ENCODE measurements at regions not wholly inside any gene's neighbourhood (a gene's known extent, or its start where the extent isn't known, plus 50 kb on each side); places are given as distances from the start of the nearest gene placed in this dataset.
"Not testable (repeated sequence)": the region's sequence is repeated elsewhere in the genome, so short reads cannot be mapped to it uniquely, and the experiment has no call there.

DNA sequence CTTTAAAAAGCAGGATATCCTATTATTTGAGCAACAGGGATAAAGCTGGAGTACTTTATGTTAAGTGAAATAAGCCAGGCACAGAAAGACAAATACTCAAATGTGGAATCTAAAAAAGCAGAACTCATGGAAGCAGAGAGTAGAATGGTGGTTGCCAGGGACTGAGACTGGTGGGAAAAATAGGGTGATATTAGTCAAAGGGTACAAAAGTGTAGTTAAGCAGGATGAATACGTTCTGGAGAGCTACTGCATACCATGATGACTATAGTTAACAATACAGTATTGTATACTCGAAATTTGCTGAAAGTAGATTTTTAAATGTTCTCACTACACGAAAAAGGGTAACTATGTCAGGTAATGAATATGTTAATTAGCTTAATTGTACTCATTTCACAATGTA, 125.5 kb upstream of the VSTM2A start:
- TF ChIP-seq POLR2A (IDR thresholded peaks at IDR 0.05): no peak
- TF ChIP-seq, protein P1, sequence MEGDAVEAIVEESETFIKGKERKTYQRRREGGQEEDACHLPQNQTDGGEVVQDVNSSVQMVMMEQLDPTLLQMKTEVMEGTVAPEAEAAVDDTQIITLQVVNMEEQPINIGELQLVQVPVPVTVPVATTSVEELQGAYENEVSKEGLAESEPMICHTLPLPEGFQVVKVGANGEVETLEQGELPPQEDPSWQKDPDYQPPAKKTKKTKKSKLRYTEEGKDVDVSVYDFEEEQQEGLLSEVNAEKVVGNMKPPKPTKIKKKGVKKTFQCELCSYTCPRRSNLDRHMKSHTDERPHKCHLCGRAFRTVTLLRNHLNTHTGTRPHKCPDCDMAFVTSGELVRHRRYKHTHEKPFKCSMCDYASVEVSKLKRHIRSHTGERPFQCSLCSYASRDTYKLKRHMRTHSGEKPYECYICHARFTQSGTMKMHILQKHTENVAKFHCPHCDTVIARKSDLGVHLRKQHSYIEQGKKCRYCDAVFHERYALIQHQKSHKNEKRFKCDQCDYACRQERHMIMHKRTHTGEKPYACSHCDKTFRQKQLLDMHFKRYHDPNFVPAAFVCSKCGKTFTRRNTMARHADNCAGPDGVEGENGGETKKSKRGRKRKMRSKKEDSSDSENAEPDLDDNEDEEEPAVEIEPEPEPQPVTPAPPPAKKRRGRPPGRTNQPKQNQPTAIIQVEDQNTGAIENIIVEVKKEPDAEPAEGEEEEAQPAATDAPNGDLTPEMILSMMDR (IDR thresholded peaks at IDR 0.05): no peak
- intact Hi-C loops (cut with DNase I): no loop called here
- WGBS, 2 donors: 28 to 29% methylated on average over 3 of the region's 3 CpGs
- no peaks in the 10 kb centered on the region for H3K4me1 ChIP-seq
- no peaks in the 10 kb centered on the region for H3K27me3 ChIP-seq
- peaks cover 0 to 1% (median 0%) of the 10 kb centered on the region in 3 donors for H3K9me3 ChIP-seq
- no peak overlapping the region for H3K27ac ChIP-seq
- no peak for DNase-seq
- H3K36me3 ChIP-seq: no peaks in the 10 kb centered on the region
- H3K4me3 ChIP-seq: no peak overlapping the region

DNA sequence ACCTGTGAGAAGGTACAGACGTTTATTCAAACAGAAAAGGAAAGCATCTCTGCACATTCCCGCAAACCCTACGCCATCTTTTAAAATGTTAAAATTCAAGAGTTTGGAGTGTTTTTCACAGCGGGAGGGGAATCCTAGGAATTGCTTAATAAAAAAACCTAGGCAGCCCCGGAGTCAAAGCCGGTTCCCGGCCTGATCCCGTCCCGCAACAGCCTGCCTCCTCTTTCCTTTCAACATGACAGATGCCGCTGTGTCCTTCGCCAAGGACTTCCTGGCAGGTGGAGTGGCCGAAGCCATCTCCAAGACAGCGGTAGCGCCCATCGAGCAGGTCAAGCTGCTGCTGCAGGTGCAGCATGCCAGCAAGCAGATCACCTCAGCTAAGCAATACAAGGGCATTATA, 123.0 kb upstream of the VSTM2A start:
- Histone ChIP-seq H3K9me3 (no peaks in the 10 kb centered on the region), H3K4me3 (no peak overlapping the region), H3K4me1 (no peaks in the 10 kb centered on the region), H3K27ac (no peak overlapping the region), H3K27me3 (no peaks in the 10 kb centered on the region), H3K36me3 (no peaks in the 10 kb centered on the region)
- no peak for TF ChIP-seq POLR2A (IDR thresholded peaks at IDR 0.05)
- TF ChIP-seq, protein P1 (IDR thresholded peaks at IDR 0.05): no peak
- no peak for DNase-seq
- intact Hi-C loops (cut with DNase I): no loop called here
- 82 to 85% methylated on average over 10 to 15 of the region's 15 CpGs for WGBS, 2 donors

GRCh38 chr7:54426406-54426805, 115.8 kb upstream of the VSTM2A start:
- TF ChIP-seq, protein P1 (IDR thresholded peaks at IDR 0.05): no peak
- TF ChIP-seq POLR2A (IDR thresholded peaks at IDR 0.05): no peak
- H3K27ac ChIP-seq: no peak overlapping the region
- no peak for DNase-seq
- no peaks in the 10 kb centered on the region for H3K9me3 ChIP-seq
- no peaks in the 10 kb centered on the region for H3K36me3 ChIP-seq
- H3K4me1 ChIP-seq: no peaks in the 10 kb centered on the region
- no peaks in the 10 kb centered on the region for H3K27me3 ChIP-seq
- H3K4me3 ChIP-seq: no peak overlapping the region
- intact Hi-C loops (cut with DNase I): loop anchor here (10.0 kb wide), 1 partner anchor 58 kb away; no protein-coding TSS in a partner anchor
- WGBS, 2 donors: 59 to 82% methylated on average over 2 of the region's 2 CpGs

DNA sequence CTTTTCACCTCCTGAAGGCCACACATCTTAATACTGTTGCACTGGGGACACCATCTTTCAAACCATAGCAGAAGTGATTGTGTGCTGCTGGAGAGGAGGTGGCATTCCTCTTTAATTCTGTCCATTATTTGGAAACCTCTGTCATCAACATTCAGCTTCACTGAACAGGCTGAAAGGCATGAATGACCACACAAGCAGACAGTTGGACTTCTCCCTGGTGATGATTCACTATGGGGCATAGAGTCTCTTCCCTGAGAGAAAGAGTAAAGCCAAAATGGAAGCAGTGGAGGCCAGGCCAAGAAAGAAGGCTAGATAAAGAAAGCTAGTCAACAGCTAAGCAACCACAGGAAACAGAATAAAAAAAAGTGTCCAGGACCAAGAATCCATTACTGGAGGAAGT, 113.1 kb upstream of the VSTM2A start:
- no peak for TF ChIP-seq POLR2A (IDR thresholded peaks at IDR 0.05)
- TF ChIP-seq, protein P1 (IDR thresholded peaks at IDR 0.05): no peak
- intact Hi-C loops (cut with DNase I): loop anchor here (10.0 kb wide), 1 partner anchor 56 kb away; no protein-coding TSS in a partner anchor
- Histone ChIP-seq H3K27me3 (no peaks in the 10 kb centered on the region), H3K4me3 (no peak overlapping the region), H3K27ac (no peak overlapping the region), H3K36me3 (no peaks in the 10 kb centered on the region), H3K9me3 (no peaks in the 10 kb centered on the region), H3K4me1 (no peaks in the 10 kb centered on the region)
- no peak for DNase-seq

- Histone ChIP-seq H3K36me3 (no peaks in the 10 kb centered on the region), H3K4me3 (no peak overlapping the region), H3K9me3 (peaks cover 0 to 10% (median 0%) of the 10 kb centered on the region in 3 donors), H3K27me3 (no peaks in the 10 kb centered on the region), H3K27ac (no peak overlapping the region), H3K4me1 (no peaks in the 10 kb centered on the region)
- DNase-seq: no peak
- WGBS, 2 donors: 82 to 83% methylated on average over 5 of the region's 5 CpGs
- intact Hi-C loops (cut with DNase I): no loop called here
- TF ChIP-seq, protein P1 (IDR thresholded peaks at IDR 0.05): no peak
- TF ChIP-seq POLR2A (IDR thresholded peaks at IDR 0.05): no peak
These were observed 102.8 kb upstream of the VSTM2A start for GRCh38 chr7:54439391-54439790.

GRCh38 chr7:54444046-54444686, 98.0 kb upstream of the VSTM2A start:
- H3K27me3 ChIP-seq; H3K4me3 ChIP-seq; H3K36me3 ChIP-seq; intact Hi-C loops (cut with DNase I); DNase-seq; H3K4me1 ChIP-seq; H3K27ac ChIP-seq: not testable (repeated sequence)
- WGBS, 2 donors: 83 to 92% methylated on average over 1 to 2 of the region's 34 CpGs
- H3K9me3 ChIP-seq: peaks cover 0 to 12% (median 3%) of the 10 kb centered on the region in 3 donors

- H3K36me3 ChIP-seq; H3K27me3 ChIP-seq; H3K4me3 ChIP-seq; H3K27ac ChIP-seq; H3K4me1 ChIP-seq; DNase-seq; H3K9me3 ChIP-seq; intact Hi-C loops (cut with DNase I): not testable (repeated sequence)
- 50 to 57% methylated on average over 1 of the region's 1 CpG for WGBS, 2 donors
These were observed 89.0 kb upstream of the VSTM2A start for GRCh38 chr7:54453168-54453567.

DNA sequence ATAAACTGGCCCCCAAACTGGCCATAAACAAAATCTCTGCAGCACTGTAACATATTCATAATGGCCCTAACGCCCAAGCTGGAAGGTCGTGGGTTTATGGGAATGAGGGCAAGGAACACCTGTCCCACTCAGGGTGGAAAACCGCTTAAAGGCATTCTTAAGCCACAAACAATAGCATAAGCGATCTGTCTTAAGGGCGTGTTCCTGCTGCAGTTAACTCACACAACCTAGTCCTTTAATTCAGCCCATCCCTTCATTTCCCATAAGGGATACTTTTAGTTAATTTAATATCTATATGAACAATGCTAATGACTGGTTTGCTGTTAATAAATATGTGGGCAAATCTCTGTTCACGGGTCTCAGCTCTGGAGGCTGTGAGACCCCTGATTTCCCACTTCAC, 87.5 kb upstream of the VSTM2A start:
- H3K4me3 ChIP-seq; DNase-seq; H3K4me1 ChIP-seq; H3K27me3 ChIP-seq; H3K36me3 ChIP-seq; intact Hi-C loops (cut with DNase I); H3K27ac ChIP-seq: not testable (repeated sequence)
- 58 to 68% methylated on average over 6 of the region's 6 CpGs for WGBS, 2 donors
- H3K9me3 ChIP-seq: peaks cover 0 to 12% (median 0%) of the 10 kb centered on the region in 3 donors
